Lower lobe of right lung (tissue), 2 donors: ENCODE measurements at regions not wholly inside any gene's neighbourhood (a gene's known extent, or its start where the extent isn't known, plus 50 kb on each side); places are given as distances from the start of the nearest gene placed in this dataset.

Experiments
- ATAC-seq, 2 donors: fragments of 200-7000 bp; cut with Tn5 transposase; one replicate each; pipeline ENCODE4 v1.9.1; 2020 to 2022; ENCODE audit warnings: mild to moderate bottlenecking in 2 of 2, moderate library complexity in 2 of 2
- DNase-seq: peaks from one replicate; pipeline ENCODE4 v3.0.0-alpha.2; 2020
- H3K27ac ChIP-seq: fragments of 200-600 bp; one replicate; pipeline ENCODE4 v1.8.0; 2022
- H3K27me3 ChIP-seq: fragments of 200-600 bp; one replicate; pipeline ENCODE4 v1.8.0; 2022; ENCODE audit warnings: low read depth
- H3K36me3 ChIP-seq: fragments of 200-600 bp; one replicate; pipeline ENCODE4 v1.8.0; 2022; ENCODE audit warnings: mild to moderate bottlenecking
- H3K4me1 ChIP-seq: fragments of 200-600 bp; one replicate; pipeline ENCODE4 v1.8.0; 2022
- H3K4me3 ChIP-seq: fragments of 200-600 bp; one replicate; pipeline ENCODE4 v1.8.0; 2022; ENCODE audit warnings: mild to moderate bottlenecking
- H3K9me3 ChIP-seq: fragments of 200-600 bp; one replicate; pipeline ENCODE4 v1.8.0; 2022
- intact Hi-C: fragments of 100-400 bp; cut with DNase I; formaldehyde crosslinking; loops from one replicate; pipeline ENCODE4 v1.11.0; 2022
- TF ChIP-seq, protein P1 (sequence below): fragments of 200-600 bp; IDR thresholded peaks from one replicate; pipeline ENCODE4 v1.8.0; 2022; ENCODE audit warnings: antibody characterized with exemption, mild to moderate bottlenecking
- donor health status: DM: no; HTN: yes; CAD: no; lungs with severe emphysema.

DNA sequence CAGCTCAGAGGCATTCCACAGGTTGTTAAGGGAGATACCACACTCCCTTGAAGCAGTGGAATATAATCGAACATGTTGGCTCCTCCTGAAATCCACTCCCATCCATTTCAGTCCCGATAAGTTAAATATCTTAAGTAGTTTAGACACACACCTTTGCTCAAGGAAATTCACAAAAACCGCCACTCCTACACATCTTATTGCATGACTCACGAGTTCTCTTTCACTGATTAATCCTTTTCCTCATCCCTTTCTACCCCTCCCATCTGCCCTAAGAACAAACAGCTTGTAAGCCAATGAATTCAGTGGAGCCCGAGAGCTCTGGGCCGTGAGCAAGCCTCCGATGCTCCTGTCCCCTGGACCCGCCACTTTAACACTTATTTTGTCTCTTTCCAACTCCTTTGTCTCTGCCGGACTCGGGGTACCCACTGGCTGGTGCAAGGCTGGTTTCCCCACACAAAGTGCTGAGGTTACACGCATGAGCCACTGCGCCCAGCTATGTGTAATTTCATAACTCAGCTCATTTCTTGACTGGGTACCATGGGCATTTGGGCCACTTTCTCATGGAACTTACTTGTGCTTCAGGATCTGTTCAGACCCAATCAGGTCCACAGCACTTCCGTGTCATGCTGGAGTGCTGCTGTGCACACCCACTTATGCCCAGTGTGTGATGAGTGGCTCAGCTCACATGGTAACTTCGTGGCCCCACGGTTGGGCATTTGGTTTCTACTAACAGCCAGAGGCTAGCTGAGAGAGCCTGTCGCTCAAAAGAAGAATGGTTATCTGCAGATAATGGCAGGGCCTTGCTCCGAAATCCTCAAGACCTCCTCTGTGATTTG lies 171.8 kb upstream of the ALG10B start:
- no peak for DNase-seq

GRCh38 chr12:38149395-38150073 lies 167.0 kb upstream of the ALG10B start:
- Histone ChIP-seq H3K27me3 (no peaks in the 10 kb centered on the region), H3K36me3 (no peaks in the 10 kb centered on the region), H3K4me1 (no peaks in the 10 kb centered on the region), H3K4me3 (no peak overlapping the region), H3K27ac (no peak overlapping the region), H3K9me3 (peaks cover 12% of the 10 kb centered on the region)
- no peak for DNase-seq
- intact Hi-C loops = no loop called here
- TF ChIP-seq, protein P1, sequence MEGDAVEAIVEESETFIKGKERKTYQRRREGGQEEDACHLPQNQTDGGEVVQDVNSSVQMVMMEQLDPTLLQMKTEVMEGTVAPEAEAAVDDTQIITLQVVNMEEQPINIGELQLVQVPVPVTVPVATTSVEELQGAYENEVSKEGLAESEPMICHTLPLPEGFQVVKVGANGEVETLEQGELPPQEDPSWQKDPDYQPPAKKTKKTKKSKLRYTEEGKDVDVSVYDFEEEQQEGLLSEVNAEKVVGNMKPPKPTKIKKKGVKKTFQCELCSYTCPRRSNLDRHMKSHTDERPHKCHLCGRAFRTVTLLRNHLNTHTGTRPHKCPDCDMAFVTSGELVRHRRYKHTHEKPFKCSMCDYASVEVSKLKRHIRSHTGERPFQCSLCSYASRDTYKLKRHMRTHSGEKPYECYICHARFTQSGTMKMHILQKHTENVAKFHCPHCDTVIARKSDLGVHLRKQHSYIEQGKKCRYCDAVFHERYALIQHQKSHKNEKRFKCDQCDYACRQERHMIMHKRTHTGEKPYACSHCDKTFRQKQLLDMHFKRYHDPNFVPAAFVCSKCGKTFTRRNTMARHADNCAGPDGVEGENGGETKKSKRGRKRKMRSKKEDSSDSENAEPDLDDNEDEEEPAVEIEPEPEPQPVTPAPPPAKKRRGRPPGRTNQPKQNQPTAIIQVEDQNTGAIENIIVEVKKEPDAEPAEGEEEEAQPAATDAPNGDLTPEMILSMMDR = no peak
- peak in 1 of 2 donors; percentile 32 for ATAC-seq

More for the DNA sequence above, 171.8 kb upstream of the ALG10B start:
- no peak overlapping the region for H3K27ac ChIP-seq
- H3K27me3 ChIP-seq = no peaks in the 10 kb centered on the region
- TF ChIP-seq, protein P1 = no peak
- H3K4me3 ChIP-seq = no peak overlapping the region
- intact Hi-C loops = no loop called here
- no peak for ATAC-seq
- peaks cover 12% of the 10 kb centered on the region for H3K9me3 ChIP-seq
- H3K4me1 ChIP-seq = no peaks in the 10 kb centered on the region
- no peaks in the 10 kb centered on the region for H3K36me3 ChIP-seq

DNA sequence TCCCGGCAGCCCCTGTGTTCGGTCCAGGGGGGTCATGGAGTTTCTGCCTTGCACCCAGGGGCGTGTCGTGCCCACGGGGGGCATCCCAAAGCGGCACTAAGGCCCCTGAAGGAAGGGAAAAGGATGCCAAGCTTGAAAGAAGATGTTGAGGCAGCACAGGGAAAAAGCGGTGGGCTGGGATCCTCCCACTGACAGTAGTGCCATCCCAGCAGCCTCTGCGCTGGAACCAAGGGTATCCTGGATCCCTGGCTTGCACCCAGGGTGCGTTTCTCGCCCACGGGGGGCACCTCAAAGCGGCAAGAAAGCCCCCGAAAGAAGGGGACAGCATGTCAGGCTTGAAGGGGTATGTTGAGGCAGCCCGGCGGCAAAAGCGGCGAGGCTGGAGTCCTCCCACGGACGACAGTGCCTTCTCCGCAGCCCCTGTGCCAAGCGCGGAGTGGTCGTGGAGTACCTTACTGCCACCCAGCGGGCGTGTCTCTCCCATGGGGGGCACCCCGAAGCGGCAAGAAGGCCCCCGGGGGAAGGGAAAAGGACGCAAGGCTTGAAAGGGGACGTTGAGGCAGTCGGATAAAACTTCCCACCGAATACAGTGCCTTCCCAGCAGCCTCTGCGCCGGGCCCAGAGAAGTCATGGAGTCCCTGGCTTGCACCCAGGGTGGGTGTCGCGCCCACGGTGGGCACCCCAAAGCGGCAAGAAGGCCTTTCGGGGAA lies 164.4 kb upstream of the ALG10B start:
- Histone ChIP-seq H3K4me3 (no peak overlapping the region), H3K27ac (no peak overlapping the region), H3K4me1 (no peaks in the 10 kb centered on the region), H3K36me3 (no peaks in the 10 kb centered on the region), H3K27me3 (no peaks in the 10 kb centered on the region), H3K9me3 (no peaks in the 10 kb centered on the region)
- intact Hi-C loops = no loop called here
- DNase-seq = no peak
- TF ChIP-seq, protein P1 = no peak
- no peak for ATAC-seq

DNA sequence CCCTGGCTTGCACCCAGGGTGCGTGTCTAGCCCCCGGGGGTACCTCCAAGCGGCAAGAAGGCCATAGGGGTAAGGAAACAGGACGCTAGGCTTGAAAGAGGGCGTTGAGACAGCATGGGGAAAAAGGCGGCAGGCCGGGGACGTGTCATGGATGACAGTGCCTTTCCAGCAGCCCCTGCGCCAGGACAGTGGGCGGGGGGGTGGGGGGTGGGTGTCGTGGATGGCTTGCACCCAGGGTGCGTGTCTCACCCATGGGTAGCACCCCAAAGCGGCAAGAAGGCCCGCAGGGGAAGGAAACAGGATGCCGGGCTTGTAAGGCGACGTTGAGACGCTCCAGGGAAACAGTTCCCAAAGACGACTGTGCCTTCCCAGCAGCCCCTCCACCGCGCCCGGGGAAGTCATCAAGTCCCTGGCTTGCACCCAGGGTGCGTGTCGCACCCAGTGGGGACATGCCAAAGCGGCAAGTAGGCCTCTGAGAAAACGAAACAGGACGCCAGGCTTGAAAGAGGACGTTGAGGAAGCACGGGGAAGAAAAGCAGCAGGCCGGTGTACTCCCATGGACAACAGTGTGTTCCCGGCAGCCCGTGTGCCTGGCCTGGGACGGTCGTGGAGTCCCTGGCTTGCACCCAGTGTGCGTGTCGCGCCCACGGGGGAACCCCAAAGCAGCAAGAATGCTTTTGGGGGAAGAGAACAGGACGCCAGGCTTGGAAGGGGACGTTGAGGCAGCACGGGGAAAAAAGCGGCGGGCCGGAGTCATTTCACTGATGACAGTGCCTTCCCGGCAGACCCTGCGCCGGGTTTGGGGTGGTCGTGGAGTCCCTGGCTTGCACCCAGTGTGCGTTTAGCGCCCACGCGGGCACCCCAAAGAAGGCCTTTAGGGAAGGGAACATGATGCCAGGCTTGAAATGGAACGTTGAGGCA lies 163.5 kb upstream of the ALG10B start:
- DNase-seq (no peak), ATAC-seq (no peak)
- intact Hi-C loops = no loop called here
- Histone ChIP-seq H3K27ac (no peak overlapping the region), H3K27me3 (no peaks in the 10 kb centered on the region), H3K4me1 (no peaks in the 10 kb centered on the region), H3K36me3 (no peaks in the 10 kb centered on the region), H3K4me3 (no peak overlapping the region), H3K9me3 (no peaks in the 10 kb centered on the region)
- TF ChIP-seq, protein P1 = no peak

GRCh38 chr12:38153737-38154061 lies 162.9 kb upstream of the ALG10B start:
- ATAC-seq (no peak), DNase-seq (no peak)
- Histone ChIP-seq H3K27me3 (no peaks in the 10 kb centered on the region), H3K36me3 (no peaks in the 10 kb centered on the region), H3K4me3 (no peak overlapping the region), H3K9me3 (no peaks in the 10 kb centered on the region), H3K27ac (no peak overlapping the region), H3K4me1 (no peaks in the 10 kb centered on the region)
- TF ChIP-seq, protein P1 = no peak
- intact Hi-C loops = no loop called here
